ENCODE measurements at regions not wholly inside any gene's neighbourhood (a gene's known extent, or its start where the extent isn't known, plus 50 kb on each side); places are given as distances from the start of the nearest gene placed in this dataset.
"Not testable (repeated sequence)": the region's sequence is repeated elsewhere in the genome, so short reads cannot be mapped to it uniquely, and the experiment has no call there.

DNA sequence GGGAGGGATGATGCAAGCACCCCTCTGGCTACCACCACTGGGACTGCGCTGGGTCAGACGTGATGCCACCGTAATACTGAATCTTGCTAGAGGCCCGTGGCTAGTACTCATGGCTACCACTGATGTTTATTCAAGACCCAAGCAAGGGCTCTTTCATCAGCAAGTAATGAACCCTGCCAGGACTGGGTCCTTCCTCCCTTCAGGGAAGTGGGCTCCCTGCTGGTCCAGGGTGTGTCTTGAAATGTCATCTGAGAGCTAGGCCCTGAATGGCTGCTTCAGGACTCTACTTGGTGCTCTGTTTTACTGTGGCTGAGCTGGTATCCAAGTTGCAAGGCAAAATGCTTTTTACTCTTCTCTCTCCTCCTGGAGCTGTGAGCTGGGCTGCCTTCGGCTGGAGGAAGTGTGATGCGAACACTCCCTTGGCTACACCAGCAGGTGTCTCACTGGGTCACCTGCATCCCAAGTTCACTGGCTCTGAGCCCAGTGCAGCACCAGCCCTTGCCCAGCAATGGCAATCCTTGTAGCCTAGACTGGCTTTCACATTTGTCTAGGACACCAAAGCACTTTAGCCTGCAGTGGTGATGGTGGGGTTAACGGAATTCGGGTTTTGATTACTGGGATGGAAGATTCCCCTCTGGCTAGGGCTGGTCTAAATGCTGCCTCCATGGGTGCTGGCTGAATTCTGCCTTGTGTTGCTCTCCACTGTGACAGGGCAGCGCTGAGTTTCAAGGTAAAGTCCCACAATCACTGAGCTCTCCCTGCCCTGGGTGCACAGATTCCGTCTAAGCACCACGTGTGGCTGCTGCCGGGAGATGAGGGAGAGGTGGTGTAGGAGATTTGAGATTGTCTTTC lies 98.6 kb downstream of the USP22 start:
- no peak for DNase-seq (ENCODE audit: low spot score)

GRCh38 chr17:20947708-20948107 lies 95.1 kb downstream of the USP22 start:
- DNase-seq (ENCODE audit: low spot score): not testable (repeated sequence)

GRCh38 chr17:20948984-20949777 lies 93.6 kb downstream of the USP22 start:
- no peak for DNase-seq (ENCODE audit: low spot score)
